Body of pancreas (tissue), 4 donors: ENCODE measurements at regions not wholly inside any gene's neighbourhood (a gene's known extent, or its start where the extent isn't known, plus 50 kb on each side); places are given as distances from the start of the nearest gene placed in this dataset.

ENCODE experiments used
- CTCF ChIP-seq, 7 experiments: fragments of 450-650 bp in 4 of 7; fragments of 200-600 bp in 3 of 7; sonication (generic) in 3 of 7; IDR thresholded peaks; one replicate each; pipeline ENCODE4 v1.5.1; 2016 to 2019; ENCODE audit warnings: antibody characterized with exemption in 7 of 7
- POLR2A ChIP-seq, 3 donors: fragments of 450-650 bp; IDR thresholded peaks; one replicate each; pipeline ENCODE4 v1.6.1; 2016; ENCODE audit warnings: antibody characterized with exemption in 3 of 3, mild to moderate bottlenecking in 2 of 3

- TF ChIP-seq CTCF (IDR thresholded peaks at IDR 0.05) (no peak), POLR2A (IDR thresholded peaks at IDR 0.05) (no peak)
Observed at GRCh38 chr5:52190737-52191136, 597.0 kb upstream of the ITGA1 start.
